GM06990 (cell line): ENCODE measurements at regions not wholly inside any gene's neighbourhood (a gene's known extent, or its start where the extent isn't known, plus 50 kb on each side); places are given as distances from the start of the nearest gene placed in this dataset.

ENCODE experiments used
- DNase-seq: peaks from one replicate; pipeline ENCODE4 v3.0.0-alpha.2; 2011; ENCODE audit not compliant: insufficient read length; ENCODE audit errors: extremely low read depth
- H3K27me3 ChIP-seq: replicated peaks from 2 replicates; pipeline ENCODE4 v1.6.0; 2011; ENCODE audit warnings: low read length; ENCODE audit not compliant: control insufficient read depth, insufficient read depth
- H3K36me3 ChIP-seq: 2 replicates; pipeline ENCODE4 v1.5.1; 2011; ENCODE audit warnings: low read length; ENCODE audit not compliant: control insufficient read depth, insufficient read depth
- H3K4me3 ChIP-seq: replicated peaks from 2 replicates; pipeline ENCODE4 v1.5.1; 2011; ENCODE audit warnings: low read depth, mild to moderate bottlenecking, control low read depth, low read length
- CTCF ChIP-seq: IDR thresholded peaks from 2 replicates; pipeline ENCODE4 v1.5.1; 2011; ENCODE audit warnings: low read length, control low read depth, mild to moderate bottlenecking, inconsistent platforms; ENCODE audit not compliant: insufficient read depth, poor library complexity, severe bottlenecking

- TF ChIP-seq CTCF, result no peak
- Histone ChIP-seq H3K36me3 (no peaks in the 10 kb centered on the region), H3K27me3 (no peaks in the 10 kb centered on the region), H3K4me3 (no peak overlapping the region)
- no peak for DNase-seq
Observed at GRCh38 chr5:60323596-60323995, 376.4 kb downstream of the DEPDC1B start.

- H3K4me3 ChIP-seq, result no peak overlapping the region
- no peak for TF ChIP-seq CTCF
- H3K36me3 ChIP-seq, result no peaks in the 10 kb centered on the region
- no peaks in the 10 kb centered on the region for H3K27me3 ChIP-seq
- no peak for DNase-seq
Observed at GRCh38 chr5:60312098-60312497, 387.9 kb downstream of the DEPDC1B start.

GRCh38 chr5:60299944-60300343 is 400.0 kb downstream of the DEPDC1B start:
- H3K4me3 ChIP-seq, result no peak overlapping the region
- no peak for TF ChIP-seq CTCF
- H3K27me3 ChIP-seq, result no peaks in the 10 kb centered on the region
- H3K36me3 ChIP-seq, result no peaks in the 10 kb centered on the region
- no peak for DNase-seq

- Histone ChIP-seq H3K36me3 (no peaks in the 10 kb centered on the region), H3K4me3 (no peak overlapping the region), H3K27me3 (no peaks in the 10 kb centered on the region)
- DNase-seq, result no peak
- no peak for TF ChIP-seq CTCF
Observed at GRCh38 chr5:60297658-60298057, 402.3 kb downstream of the DEPDC1B start.

GRCh38 chr5:60295423-60295822 is 401.9 kb upstream of the PDE4D start:
- Histone ChIP-seq H3K36me3 (no peaks in the 10 kb centered on the region), H3K4me3 (no peak overlapping the region), H3K27me3 (no peaks in the 10 kb centered on the region)
- DNase-seq, result peak; percentile 9
- peak; percentile 79 for TF ChIP-seq CTCF

GRCh38 chr5:60293518-60293917 is 400.0 kb upstream of the PDE4D start:
- Histone ChIP-seq H3K27me3 (no peaks in the 10 kb centered on the region), H3K4me3 (no peak overlapping the region), H3K36me3 (no peaks in the 10 kb centered on the region)
- DNase-seq, result no peak
- no peak for TF ChIP-seq CTCF
